ENCODE measurements at regions not wholly inside any gene's neighbourhood (a gene's known extent, or its start where the extent isn't known, plus 50 kb on each side); places are given as distances from the start of the nearest gene placed in this dataset.
"Not testable (repeated sequence)": the region's sequence is repeated elsewhere in the genome, so short reads cannot be mapped to it uniquely, and the experiment has no call there.

GRCh38 chr22:23496445-23496833 is 83.7 kb downstream of the IGLL1 start:
- TF ChIP-seq CTCF (IDR thresholded peaks at IDR 0.05; ENCODE audit: insufficient read depth, low read depth, low read length, missing control alignments) = no peak
- no peak for DNase-seq (ENCODE audit: low read depth)
- no peak overlapping the region for H3K4me3 ChIP-seq (ENCODE audit: low read depth, low read length)

DNA sequence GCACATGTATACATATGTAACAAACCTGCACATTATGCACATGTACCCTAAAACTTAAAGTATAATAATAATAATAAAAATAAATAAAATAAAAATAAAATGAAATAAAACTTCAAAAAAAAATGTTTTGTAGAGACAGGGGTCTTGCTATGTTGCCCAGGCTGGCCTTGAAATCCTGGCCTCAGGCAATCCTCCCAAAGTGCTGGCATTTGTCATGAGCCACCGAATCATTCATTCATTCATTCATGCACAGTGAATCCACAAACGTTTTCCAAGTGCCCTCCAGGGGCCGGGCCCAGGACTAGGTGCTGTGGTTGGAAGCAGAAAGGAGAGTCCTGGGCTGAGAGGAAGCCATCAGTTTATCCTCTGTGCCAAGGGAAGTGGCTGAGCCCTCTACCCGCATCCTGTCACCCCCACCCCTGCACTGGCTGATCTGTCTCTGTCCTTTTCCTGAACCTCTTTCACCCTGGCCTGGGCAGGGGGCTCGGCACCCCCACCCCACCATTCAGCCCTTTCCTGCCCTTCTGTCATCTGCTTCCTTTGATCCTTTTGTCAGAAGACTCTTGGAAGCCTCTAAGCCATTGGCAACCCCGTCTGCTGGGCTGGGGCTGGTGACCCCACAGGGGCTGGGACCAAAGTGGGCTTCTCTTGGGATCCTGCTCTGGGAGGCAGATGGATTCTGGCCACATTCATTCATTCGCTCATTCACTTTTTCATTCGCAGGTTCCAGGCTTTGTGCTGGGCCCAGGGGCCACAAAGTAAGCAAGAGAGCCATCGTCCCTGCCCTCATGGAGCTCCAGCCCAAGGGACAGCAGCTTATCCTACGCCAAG is 84.3 kb downstream of the IGLL1 start:
- DNase-seq (ENCODE audit: low read depth) = no peak

DNA sequence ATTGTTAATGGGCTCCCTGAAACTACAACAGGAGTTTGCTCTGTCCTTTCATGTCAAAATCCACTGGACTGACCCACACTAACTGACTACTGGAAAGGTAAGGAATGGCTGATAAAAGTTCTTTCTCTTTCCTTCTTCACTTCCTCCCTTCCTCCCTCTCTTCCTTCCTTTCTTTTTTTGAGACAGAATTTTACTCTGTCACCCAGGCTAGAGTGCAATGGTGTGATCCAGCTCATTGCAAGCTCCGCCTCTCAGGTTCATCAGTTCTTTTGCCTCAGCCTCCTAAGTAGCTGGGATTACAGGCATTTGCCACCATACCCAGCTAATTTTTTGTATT is 85.2 kb downstream of the IGLL1 start:
- H3K4me3 ChIP-seq (ENCODE audit: low read depth, low read length) = no peak overlapping the region
- no peak for TF ChIP-seq CTCF (IDR thresholded peaks at IDR 0.05; ENCODE audit: insufficient read depth, low read depth, low read length, missing control alignments)
- no peak for DNase-seq (ENCODE audit: low read depth)

More for the DNA sequence above, 84.3 kb downstream of the IGLL1 start:
- no peak for TF ChIP-seq CTCF (IDR thresholded peaks at IDR 0.05; ENCODE audit: insufficient read depth, low read depth, low read length, missing control alignments)
- H3K4me3 ChIP-seq (ENCODE audit: low read depth, low read length) = no peak overlapping the region

- DNase-seq (ENCODE audit: low read depth) = no peak
- H3K4me3 ChIP-seq (ENCODE audit: low read depth, low read length) = no peak overlapping the region
- TF ChIP-seq CTCF (IDR thresholded peaks at IDR 0.05; ENCODE audit: insufficient read depth, low read depth, low read length, missing control alignments) = no peak
Observed at GRCh38 chr22:23485490-23485889, 94.6 kb downstream of the IGLL1 start.

DNA sequence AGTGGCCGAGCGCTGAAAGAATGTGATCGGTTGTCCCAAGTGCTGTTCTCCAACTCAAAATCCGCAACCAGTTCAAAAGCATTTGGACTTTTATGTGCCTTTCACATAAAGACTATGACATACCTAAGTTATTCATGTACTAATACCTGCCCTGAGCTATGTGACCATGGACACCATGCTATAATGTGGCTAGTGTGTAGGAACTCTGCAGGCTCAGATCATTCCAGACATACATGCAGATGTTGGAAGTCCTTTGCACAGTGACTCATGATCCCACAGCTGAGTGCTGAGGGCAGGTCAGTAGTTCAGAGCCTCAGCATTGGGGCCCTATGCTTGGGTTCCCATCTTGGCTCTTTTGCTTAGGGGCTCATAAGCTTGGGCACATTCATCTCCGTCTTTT is 95.4 kb downstream of the IGLL1 start:
- TF ChIP-seq CTCF (IDR thresholded peaks at IDR 0.05; ENCODE audit: insufficient read depth, low read depth, low read length, missing control alignments) = no peak
- no peak overlapping the region for H3K4me3 ChIP-seq (ENCODE audit: low read depth, low read length)
- no peak for DNase-seq (ENCODE audit: low read depth)

GRCh38 chr22:23481369-23481768 is 98.7 kb downstream of the IGLL1 start:
- DNase-seq (ENCODE audit: low read depth) = no peak
- no peak for TF ChIP-seq CTCF (IDR thresholded peaks at IDR 0.05; ENCODE audit: insufficient read depth, low read depth, low read length, missing control alignments)
- H3K4me3 ChIP-seq (ENCODE audit: low read depth, low read length) = no peak overlapping the region

- no peak for TF ChIP-seq CTCF (IDR thresholded peaks at IDR 0.05; ENCODE audit: insufficient read depth, low read depth, low read length, missing control alignments)
- H3K4me3 ChIP-seq (ENCODE audit: low read depth, low read length) = no peak overlapping the region
- peak; percentile 30 for DNase-seq (ENCODE audit: low read depth)
Observed at GRCh38 chr22:23478175-23478574, 101.9 kb downstream of the IGLL1 start.

GRCh38 chr22:23474531-23474930 is 105.6 kb downstream of the IGLL1 start:
- H3K4me3 ChIP-seq (ENCODE audit: low read depth, low read length); DNase-seq (ENCODE audit: low read depth): not testable (repeated sequence)
